GM23338 (cell line): ENCODE measurements at regions not wholly inside any gene's neighbourhood (a gene's known extent, or its start where the extent isn't known, plus 50 kb on each side); places are given as distances from the start of the nearest gene placed in this dataset.

Source experiments
- ATAC-seq: fragments of 200-7000 bp; cut with Tn5 transposase; 3 replicates; pipeline ENCODE4 v1.9.1; 2020
- DNase-seq: peaks from one replicate; pipeline ENCODE4 v3.0.0-alpha.2; 2015; ENCODE audit warnings: low spot score
- H2AFZ ChIP-seq: fragments of 200-600 bp; sonication (generic); 2 replicates; pipeline ENCODE4 v1.8.0; 2016; ENCODE audit warnings: antibody characterized with exemption, mild to moderate bottlenecking, moderate library complexity
- H3F3A ChIP-seq: fragments of 200-600 bp; sonication (generic); replicated peaks from 2 replicates; pipeline ENCODE4 v1.8.0; 2017; ENCODE audit warnings: antibody characterized with exemption, mixed run types, low read depth
- H3K27ac ChIP-seq: fragments of 200-600 bp; sonication (generic); 2 replicates; pipeline ENCODE4 v1.6.1; 2016; ENCODE audit warnings: low read depth
- H3K27me3 ChIP-seq: fragments of 200-600 bp; sonication (generic); 2 replicates; pipeline ENCODE4 v1.8.0; 2016; ENCODE audit warnings: mild to moderate bottlenecking, mixed run types, moderate library complexity; ENCODE audit not compliant: insufficient read depth
- H3K36me3 ChIP-seq: fragments of 200-600 bp; sonication (generic); 2 replicates; pipeline ENCODE4 v1.8.0; 2016; ENCODE audit warnings: mild to moderate bottlenecking; ENCODE audit not compliant: insufficient read depth
- H3K4me1 ChIP-seq: fragments of 200-600 bp; sonication (generic); 2 replicates; pipeline ENCODE4 v1.8.0; 2016; ENCODE audit warnings: mild to moderate bottlenecking, moderate library complexity; ENCODE audit not compliant: insufficient read depth
- H3K4me2 ChIP-seq: fragments of 200-600 bp; sonication (generic); 2 replicates; pipeline ENCODE4 v1.7.1; 2017; ENCODE audit warnings: mixed run types
- H3K4me3 ChIP-seq: fragments of 200-600 bp; sonication (generic); 2 replicates; pipeline ENCODE4 v1.6.1; 2016; ENCODE audit warnings: mixed run types
- H3K79me2 ChIP-seq: fragments of 200-600 bp; sonication (generic); replicated peaks from 2 replicates; pipeline ENCODE4 v1.8.0; 2017; ENCODE audit warnings: mild to moderate bottlenecking; ENCODE audit not compliant: insufficient read depth
- H3K9me2 ChIP-seq: fragments of 200-600 bp; sonication (generic); 2 replicates; pipeline ENCODE4 v1.8.0; 2017; ENCODE audit not compliant: insufficient read depth
- H4K20me1 ChIP-seq: fragments of 200-600 bp; sonication (generic); replicated peaks from 2 replicates; pipeline ENCODE4 v1.8.0; 2017; ENCODE audit warnings: mild to moderate bottlenecking; ENCODE audit not compliant: insufficient read depth
- H3K27ac Mint-ChIP-seq: 2 replicates; pipeline ENCODE4 v1.8.0; 2020; ENCODE audit warnings: inconsistent platforms, mild to moderate bottlenecking, moderate library complexity, mixed read lengths
- H3K27me3 Mint-ChIP-seq: 3 replicates; pipeline ENCODE4 v1.8.0; 2022; ENCODE audit warnings: low read depth, mild to moderate bottlenecking, moderate library complexity, mixed read lengths, inconsistent platforms; ENCODE audit not compliant: insufficient read depth, poor library complexity
- H3K36me3 Mint-ChIP-seq: 3 replicates; pipeline ENCODE4 v1.8.0; 2021; ENCODE audit warnings: low read depth, mild to moderate bottlenecking, inconsistent platforms, moderate library complexity, mixed read lengths
- H3K4me1 Mint-ChIP-seq: 3 replicates; pipeline ENCODE4 v1.8.0; 2020; ENCODE audit warnings: mild to moderate bottlenecking, inconsistent platforms, mixed read lengths
- H3K4me3 Mint-ChIP-seq: 3 replicates; pipeline ENCODE4 v1.8.0; 2021; ENCODE audit warnings: moderate library complexity, mild to moderate bottlenecking, inconsistent platforms, mixed read lengths
- H3K9me3 Mint-ChIP-seq: 3 replicates; pipeline ENCODE4 v1.8.0; 2020; ENCODE audit warnings: moderate library complexity, mild to moderate bottlenecking, inconsistent platforms, mixed read lengths
- NANOG ChIP-seq: IDR thresholded peaks from 2 replicates; pipeline ENCODE4 v1.6.1; 2016; ENCODE audit warnings: antibody characterized with exemption, borderline replicate concordance
- STAT1 ChIP-seq: IDR thresholded peaks from one replicate; pipeline ENCODE4 v1.6.1; 2016; ENCODE audit warnings: antibody characterized with exemption; ENCODE audit not compliant: unreplicated experiment
- TF ChIP-seq, protein P1 (sequence below): fragments of 250-450 bp; sonication (Bioruptor Pico); IDR thresholded peaks from 2 replicates; pipeline ENCODE4 v1.5.0; 2020; ENCODE audit warnings: mild to moderate bottlenecking, moderate library complexity
- TF ChIP-seq, protein P2 (sequence below): IDR thresholded peaks from 2 replicates; pipeline ENCODE4 v1.6.1; 2016; ENCODE audit warnings: antibody characterized with exemption

DNA sequence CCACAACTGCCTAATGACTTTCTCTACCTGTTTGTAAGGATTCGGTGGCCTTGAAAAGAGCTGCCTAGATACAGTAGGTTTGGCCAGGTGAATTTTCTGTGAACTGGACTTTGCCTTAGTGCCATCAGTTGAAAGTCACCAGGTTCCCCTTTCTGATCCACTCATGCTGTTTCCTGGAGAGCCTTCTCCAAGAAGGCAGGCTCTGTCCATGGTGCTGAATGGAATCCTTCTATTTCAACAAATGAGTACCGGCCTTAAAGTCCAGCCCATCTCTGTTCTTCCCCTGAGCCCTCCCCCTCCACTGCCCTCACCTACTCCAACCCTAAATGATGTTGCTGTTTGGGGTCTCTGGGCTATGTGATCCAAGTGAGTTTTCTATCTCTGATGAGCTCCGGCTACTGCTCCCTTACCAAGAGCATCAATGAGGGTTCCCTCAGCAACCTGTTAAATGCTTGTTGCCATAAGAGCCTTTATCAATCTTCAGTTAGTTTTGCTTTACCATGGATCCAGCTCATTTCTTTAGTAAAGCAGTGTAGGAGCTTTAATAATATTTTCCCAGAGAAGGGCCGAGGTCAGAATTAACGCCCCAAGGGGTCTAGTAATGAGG, 500.4 kb downstream of the PTPRU start (continued):
- TF ChIP-seq, protein P1, sequence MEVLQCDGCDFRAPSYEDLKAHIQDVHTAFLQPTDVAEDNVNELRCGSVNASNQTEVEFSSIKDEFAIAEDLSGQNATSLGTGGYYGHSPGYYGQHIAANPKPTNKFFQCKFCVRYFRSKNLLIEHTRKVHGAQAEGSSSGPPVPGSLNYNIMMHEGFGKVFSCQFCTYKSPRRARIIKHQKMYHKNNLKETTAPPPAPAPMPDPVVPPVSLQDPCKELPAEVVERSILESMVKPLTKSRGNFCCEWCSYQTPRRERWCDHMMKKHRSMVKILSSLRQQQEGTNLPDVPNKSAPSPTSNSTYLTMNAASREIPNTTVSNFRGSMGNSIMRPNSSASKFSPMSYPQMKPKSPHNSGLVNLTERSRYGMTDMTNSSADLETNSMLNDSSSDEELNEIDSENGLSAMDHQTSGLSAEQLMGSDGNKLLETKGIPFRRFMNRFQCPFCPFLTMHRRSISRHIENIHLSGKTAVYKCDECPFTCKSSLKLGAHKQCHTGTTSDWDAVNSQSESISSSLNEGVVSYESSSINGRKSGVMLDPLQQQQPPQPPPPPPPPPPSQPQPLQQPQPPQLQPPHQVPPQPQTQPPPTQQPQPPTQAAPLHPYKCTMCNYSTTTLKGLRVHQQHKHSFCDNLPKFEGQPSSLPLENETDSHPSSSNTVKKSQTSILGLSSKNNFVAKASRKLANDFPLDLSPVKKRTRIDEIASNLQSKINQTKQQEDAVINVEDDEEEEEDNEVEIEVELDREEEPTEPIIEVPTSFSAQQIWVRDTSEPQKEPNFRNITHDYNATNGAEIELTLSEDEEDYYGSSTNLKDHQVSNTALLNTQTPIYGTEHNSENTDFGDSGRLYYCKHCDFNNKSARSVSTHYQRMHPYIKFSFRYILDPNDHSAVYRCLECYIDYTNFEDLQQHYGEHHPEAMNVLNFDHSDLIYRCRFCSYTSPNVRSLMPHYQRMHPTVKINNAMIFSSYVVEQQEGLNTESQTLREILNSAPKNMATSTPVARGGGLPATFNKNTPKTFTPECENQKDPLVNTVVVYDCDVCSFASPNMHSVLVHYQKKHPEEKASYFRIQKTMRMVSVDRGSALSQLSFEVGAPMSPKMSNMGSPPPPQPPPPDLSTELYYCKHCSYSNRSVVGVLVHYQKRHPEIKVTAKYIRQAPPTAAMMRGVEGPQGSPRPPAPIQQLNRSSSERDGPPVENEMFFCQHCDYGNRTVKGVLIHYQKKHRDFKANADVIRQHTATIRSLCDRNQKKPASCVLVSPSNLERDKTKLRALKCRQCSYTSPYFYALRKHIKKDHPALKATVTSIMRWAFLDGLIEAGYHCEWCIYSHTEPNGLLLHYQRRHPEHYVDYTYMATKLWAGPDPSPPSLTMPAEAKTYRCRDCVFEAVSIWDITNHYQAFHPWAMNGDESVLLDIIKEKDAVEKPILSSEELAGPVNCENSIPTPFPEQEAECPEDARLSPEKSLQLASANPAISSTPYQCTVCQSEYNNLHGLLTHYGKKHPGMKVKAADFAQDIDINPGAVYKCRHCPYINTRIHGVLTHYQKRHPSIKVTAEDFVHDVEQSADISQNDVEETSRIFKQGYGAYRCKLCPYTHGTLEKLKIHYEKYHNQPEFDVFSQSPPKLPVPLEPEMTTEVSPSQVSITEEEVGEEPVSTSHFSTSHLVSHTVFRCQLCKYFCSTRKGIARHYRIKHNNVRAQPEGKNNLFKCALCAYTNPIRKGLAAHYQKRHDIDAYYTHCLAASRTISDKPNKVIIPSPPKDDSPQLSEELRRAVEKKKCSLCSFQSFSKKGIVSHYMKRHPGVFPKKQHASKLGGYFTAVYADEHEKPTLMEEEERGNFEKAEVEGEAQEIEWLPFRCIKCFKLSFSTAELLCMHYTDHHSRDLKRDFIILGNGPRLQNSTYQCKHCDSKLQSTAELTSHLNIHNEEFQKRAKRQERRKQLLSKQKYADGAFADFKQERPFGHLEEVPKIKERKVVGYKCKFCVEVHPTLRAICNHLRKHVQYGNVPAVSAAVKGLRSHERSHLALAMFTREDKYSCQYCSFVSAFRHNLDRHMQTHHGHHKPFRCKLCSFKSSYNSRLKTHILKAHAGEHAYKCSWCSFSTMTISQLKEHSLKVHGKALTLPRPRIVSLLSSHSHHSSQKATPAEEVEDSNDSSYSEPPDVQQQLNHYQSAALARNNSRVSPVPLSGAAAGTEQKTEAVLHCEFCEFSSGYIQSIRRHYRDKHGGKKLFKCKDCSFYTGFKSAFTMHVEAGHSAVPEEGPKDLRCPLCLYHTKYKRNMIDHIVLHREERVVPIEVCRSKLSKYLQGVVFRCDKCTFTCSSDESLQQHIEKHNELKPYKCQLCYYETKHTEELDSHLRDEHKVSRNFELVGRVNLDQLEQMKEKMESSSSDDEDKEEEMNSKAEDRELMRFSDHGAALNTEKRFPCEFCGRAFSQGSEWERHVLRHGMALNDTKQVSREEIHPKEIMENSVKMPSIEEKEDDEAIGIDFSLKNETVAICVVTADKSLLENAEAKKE, result peak; percentile 86
- no peak for TF ChIP-seq NANOG

DNA sequence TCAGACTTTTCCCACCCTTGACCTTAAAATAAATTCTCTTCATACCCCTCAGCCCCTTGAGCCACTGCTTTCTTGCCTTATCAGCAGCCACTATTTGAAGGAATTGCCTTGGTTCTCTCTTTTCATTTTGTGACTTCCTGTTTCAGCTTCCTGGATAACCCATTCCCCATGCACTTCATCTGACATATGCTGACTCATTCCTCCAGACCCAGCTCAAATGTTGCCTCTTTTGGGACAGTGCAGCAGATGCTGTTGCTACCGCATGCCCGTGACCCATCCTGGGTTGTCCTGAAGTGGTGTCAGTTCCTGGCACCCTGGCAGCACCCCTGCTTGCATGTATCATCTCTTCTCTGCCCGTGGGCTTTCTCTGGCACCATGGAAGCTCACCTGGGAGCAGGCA, 496.1 kb downstream of the PTPRU start:
- ATAC-seq, result no peak
- no peak overlapping the region; the same call in 2 of the 3 replicates for H3K4me3 Mint-ChIP-seq
- no peaks in the 10 kb centered on the region for H3K36me3 Mint-ChIP-seq

More for the DNA sequence above, 496.1 kb downstream of the PTPRU start:
- H4K20me1 ChIP-seq, result no peaks in the 10 kb centered on the region
- H3K27ac ChIP-seq, result no peak overlapping the region
- Mint-ChIP-seq H3K27ac (peak overlapping the region; percentile 12; the same call in 1 of the 2 replicates), H3K4me1 (no peaks in the 10 kb centered on the region; the same call in 2 of the 3 replicates), H3K27me3 (peaks cover 16% of the 10 kb centered on the region), H3K9me3 (no peaks in the 10 kb centered on the region)
- no peak for DNase-seq
- no peaks in the 10 kb centered on the region for H3K9me2 ChIP-seq
- H3K79me2 ChIP-seq, result no peaks in the 10 kb centered on the region
- no peaks in the 10 kb centered on the region for H3K27me3 ChIP-seq
- no peaks in the 10 kb centered on the region for H3K4me1 ChIP-seq
- no peaks in the 10 kb centered on the region for H3F3A ChIP-seq
- no peak overlapping the region for H3K4me2 ChIP-seq
- no peaks in the 10 kb centered on the region for H3K36me3 ChIP-seq
- no peak for TF ChIP-seq STAT1
- TF ChIP-seq, protein P2, sequence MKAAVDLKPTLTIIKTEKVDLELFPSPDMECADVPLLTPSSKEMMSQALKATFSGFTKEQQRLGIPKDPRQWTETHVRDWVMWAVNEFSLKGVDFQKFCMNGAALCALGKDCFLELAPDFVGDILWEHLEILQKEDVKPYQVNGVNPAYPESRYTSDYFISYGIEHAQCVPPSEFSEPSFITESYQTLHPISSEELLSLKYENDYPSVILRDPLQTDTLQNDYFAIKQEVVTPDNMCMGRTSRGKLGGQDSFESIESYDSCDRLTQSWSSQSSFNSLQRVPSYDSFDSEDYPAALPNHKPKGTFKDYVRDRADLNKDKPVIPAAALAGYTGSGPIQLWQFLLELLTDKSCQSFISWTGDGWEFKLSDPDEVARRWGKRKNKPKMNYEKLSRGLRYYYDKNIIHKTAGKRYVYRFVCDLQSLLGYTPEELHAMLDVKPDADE, result no peak
- H3K4me3 ChIP-seq, result no peak overlapping the region
- H2AFZ ChIP-seq, result no peak overlapping the region
